Hepatocyte (in vitro differentiated cells): ENCODE measurements at regions not wholly inside any gene's neighbourhood (a gene's known extent, or its start where the extent isn't known, plus 50 kb on each side); places are given as distances from the start of the nearest gene placed in this dataset.

Experiments
- DNase-seq: peaks from one replicate; pipeline ENCODE4 v3.0.0-alpha.2; 2016; ENCODE audit warnings: low spot score
- H2AFZ ChIP-seq: fragments of 200-600 bp; sonication (generic); 2 replicates; pipeline ENCODE4 v1.6.0; 2016; ENCODE audit warnings: antibody characterized with exemption, mild to moderate bottlenecking
- H3K27ac ChIP-seq: fragments of 200-600 bp; sonication (generic); 2 replicates; pipeline ENCODE4 v1.5.1; 2016; ENCODE audit warnings: mild to moderate bottlenecking
- H3K27me3 ChIP-seq: fragments of 200-600 bp; sonication (generic); 2 replicates; pipeline ENCODE4 v1.6.1; 2016
- H3K36me3 ChIP-seq: fragments of 200-600 bp; sonication (generic); replicated peaks from 2 replicates; pipeline ENCODE4 v1.5.1; 2016; ENCODE audit warnings: low read depth; ENCODE audit not compliant: insufficient read depth
- H3K4me1 ChIP-seq: fragments of 200-600 bp; sonication (generic); 2 replicates; pipeline ENCODE4 v1.5.1; 2016; ENCODE audit warnings: mild to moderate bottlenecking, moderate library complexity; ENCODE audit not compliant: insufficient read depth
- H3K4me2 ChIP-seq: fragments of 200-600 bp; sonication (generic); 2 replicates; pipeline ENCODE4 v1.6.0; 2016
- H3K4me3 ChIP-seq: fragments of 200-600 bp; sonication (generic); 2 replicates; pipeline ENCODE4 v1.5.1; 2016; ENCODE audit warnings: mild to moderate bottlenecking
- H3K79me2 ChIP-seq: fragments of 200-600 bp; sonication (generic); 2 replicates; pipeline ENCODE4 v1.6.0; 2017; ENCODE audit warnings: mild to moderate bottlenecking
- H3K9me2 ChIP-seq: fragments of 200-600 bp; sonication (generic); replicated peaks from 2 replicates; pipeline ENCODE4 v1.6.0; 2017; ENCODE audit warnings: mild to moderate bottlenecking; ENCODE audit not compliant: insufficient read depth
- H3K9me3 ChIP-seq: fragments of 200-600 bp; sonication (generic); 2 replicates; pipeline ENCODE4 v1.5.1; 2016; ENCODE audit warnings: low read depth, mild to moderate bottlenecking
- H4K20me1 ChIP-seq: fragments of 200-600 bp; sonication (generic); 2 replicates; pipeline ENCODE4 v1.6.0; 2016; ENCODE audit warnings: mild to moderate bottlenecking; ENCODE audit not compliant: insufficient read depth, poor library complexity, severe bottlenecking
- EZH2 ChIP-seq: fragments of 200-600 bp; sonication (generic); IDR thresholded peaks from 2 replicates; pipeline ENCODE4 v1.6.1; 2016; ENCODE audit warnings: antibody characterized with exemption, mild to moderate bottlenecking, borderline replicate concordance
- EZH2phosphoT487 ChIP-seq: fragments of 200-600 bp; sonication (generic); IDR thresholded peaks from one replicate; pipeline ENCODE4 v1.6.1; 2018; ENCODE audit warnings: antibody characterized with exemption, mild to moderate bottlenecking, low read depth, moderate library complexity; ENCODE audit not compliant: unreplicated experiment, severe bottlenecking
- WGBS: methylation state at CpG from one replicate; pipeline ENCODE4 v1.1.6; 2016; ENCODE audit warnings: low lambda C conversion rate; ENCODE audit errors: missing lambda C conversion rate; 5-methylcytosine and 5-hydroxymethylcytosine counted together
- TF ChIP-seq, protein P1 (sequence below): fragments of 200-600 bp; sonication (generic); IDR thresholded peaks from 2 replicates; pipeline ENCODE4 v1.5.1; 2016; ENCODE audit warnings: antibody characterized with exemption, mild to moderate bottlenecking; ENCODE audit not compliant: poor library complexity

DNA sequence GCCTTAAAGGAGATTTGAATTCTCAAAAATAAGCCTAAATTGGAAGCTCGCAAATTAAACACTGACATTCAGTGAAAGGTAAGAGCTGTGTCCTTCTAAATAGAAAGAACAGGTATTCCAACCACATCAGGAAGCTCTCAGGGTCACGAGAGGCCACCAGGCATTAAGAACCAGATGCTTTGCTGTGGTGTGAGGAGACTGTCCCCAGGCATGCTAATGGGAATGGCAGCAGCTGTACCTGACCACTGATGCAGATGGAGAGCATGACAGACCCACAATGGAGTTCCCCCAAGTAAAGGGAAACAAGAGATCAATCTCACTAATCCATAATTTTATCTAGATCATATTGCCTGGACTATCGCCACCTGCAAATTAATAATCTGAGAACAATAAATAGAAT is 658.9 kb upstream of the NOX3 start:
- no peaks in the 10 kb centered on the region for H3K36me3 ChIP-seq
- H3K27me3 ChIP-seq, result no peaks in the 10 kb centered on the region
- no peak for TF ChIP-seq EZH2phosphoT487
- TF ChIP-seq EZH2, result no peak
- TF ChIP-seq, protein P1, sequence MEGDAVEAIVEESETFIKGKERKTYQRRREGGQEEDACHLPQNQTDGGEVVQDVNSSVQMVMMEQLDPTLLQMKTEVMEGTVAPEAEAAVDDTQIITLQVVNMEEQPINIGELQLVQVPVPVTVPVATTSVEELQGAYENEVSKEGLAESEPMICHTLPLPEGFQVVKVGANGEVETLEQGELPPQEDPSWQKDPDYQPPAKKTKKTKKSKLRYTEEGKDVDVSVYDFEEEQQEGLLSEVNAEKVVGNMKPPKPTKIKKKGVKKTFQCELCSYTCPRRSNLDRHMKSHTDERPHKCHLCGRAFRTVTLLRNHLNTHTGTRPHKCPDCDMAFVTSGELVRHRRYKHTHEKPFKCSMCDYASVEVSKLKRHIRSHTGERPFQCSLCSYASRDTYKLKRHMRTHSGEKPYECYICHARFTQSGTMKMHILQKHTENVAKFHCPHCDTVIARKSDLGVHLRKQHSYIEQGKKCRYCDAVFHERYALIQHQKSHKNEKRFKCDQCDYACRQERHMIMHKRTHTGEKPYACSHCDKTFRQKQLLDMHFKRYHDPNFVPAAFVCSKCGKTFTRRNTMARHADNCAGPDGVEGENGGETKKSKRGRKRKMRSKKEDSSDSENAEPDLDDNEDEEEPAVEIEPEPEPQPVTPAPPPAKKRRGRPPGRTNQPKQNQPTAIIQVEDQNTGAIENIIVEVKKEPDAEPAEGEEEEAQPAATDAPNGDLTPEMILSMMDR, result no peak
- no peaks in the 10 kb centered on the region for H3K4me1 ChIP-seq
- H2AFZ ChIP-seq, result no peak overlapping the region
- H3K79me2 ChIP-seq, result no peaks in the 10 kb centered on the region
- no peaks in the 10 kb centered on the region for H3K9me3 ChIP-seq
- DNase-seq, result no peak
- 71% methylated on average over 3 of the region's 3 CpGs for WGBS
- no peak overlapping the region for H3K27ac ChIP-seq
- H4K20me1 ChIP-seq, result no peaks in the 10 kb centered on the region
- H3K9me2 ChIP-seq, result no peaks in the 10 kb centered on the region
- H3K4me2 ChIP-seq, result no peak overlapping the region
- H3K4me3 ChIP-seq, result no peak overlapping the region

DNA sequence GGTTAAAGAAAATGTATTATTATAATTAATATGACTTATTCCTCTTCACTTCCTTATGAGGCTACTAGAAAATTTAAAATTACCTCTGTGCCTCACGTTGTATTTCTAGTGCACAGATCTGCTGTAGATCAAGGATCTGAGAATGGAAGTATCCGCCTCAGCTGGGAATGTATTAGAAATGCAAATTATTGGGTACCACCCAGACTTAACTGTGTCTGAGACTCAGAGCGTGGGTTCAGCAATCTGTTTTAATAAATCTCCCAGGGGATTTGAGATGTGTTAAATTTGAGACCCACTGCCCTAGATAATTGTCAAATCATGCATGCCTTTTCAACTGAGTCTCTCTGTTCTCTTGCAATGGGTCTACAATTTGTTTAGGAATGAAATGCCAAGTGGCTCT is 658.0 kb upstream of the NOX3 start:
- no peaks in the 10 kb centered on the region for H3K4me1 ChIP-seq
- 66% methylated on average over 3 of the region's 3 CpGs for WGBS
- H3K9me3 ChIP-seq, result no peaks in the 10 kb centered on the region
- no peaks in the 10 kb centered on the region for H3K9me2 ChIP-seq
- H3K4me2 ChIP-seq, result no peak overlapping the region
- H3K36me3 ChIP-seq, result no peaks in the 10 kb centered on the region
- H3K79me2 ChIP-seq, result no peaks in the 10 kb centered on the region
- no peak for DNase-seq
- no peak overlapping the region for H3K27ac ChIP-seq
- no peaks in the 10 kb centered on the region for H4K20me1 ChIP-seq
- H3K4me3 ChIP-seq, result no peak overlapping the region
- no peaks in the 10 kb centered on the region for H3K27me3 ChIP-seq
- TF ChIP-seq EZH2, result no peak
- TF ChIP-seq, protein P1, result no peak
- TF ChIP-seq EZH2phosphoT487, result no peak
- no peak overlapping the region for H2AFZ ChIP-seq

DNA sequence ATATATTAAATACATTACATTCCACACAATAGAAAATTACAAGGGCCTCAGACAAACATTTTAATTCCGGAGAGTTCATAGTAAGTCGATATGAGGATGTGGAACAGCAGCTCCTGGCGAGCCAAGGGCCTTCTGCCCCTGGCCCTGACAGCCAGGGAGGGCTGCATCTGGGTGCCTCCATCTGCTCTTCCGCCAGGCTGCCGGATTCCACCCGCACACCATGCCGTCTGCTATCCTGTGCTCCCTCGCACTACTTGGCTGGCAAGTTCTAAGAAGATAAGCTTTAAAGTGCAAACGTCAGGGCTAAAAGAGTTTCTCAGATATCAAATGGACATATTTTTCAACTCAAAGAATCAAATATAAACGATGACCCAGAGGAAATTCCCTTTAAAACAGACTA is 656.3 kb upstream of the NOX3 start:
- H3K79me2 ChIP-seq, result no peaks in the 10 kb centered on the region
- WGBS, result 78% methylated on average over 10 of the region's 10 CpGs
- TF ChIP-seq, protein P1, result no peak
- no peak for TF ChIP-seq EZH2phosphoT487
- no peak for TF ChIP-seq EZH2
- no peaks in the 10 kb centered on the region for H3K36me3 ChIP-seq
- H3K27ac ChIP-seq, result no peak overlapping the region
- H3K27me3 ChIP-seq, result no peaks in the 10 kb centered on the region
- no peaks in the 10 kb centered on the region for H3K9me2 ChIP-seq
- DNase-seq, result no peak
- no peaks in the 10 kb centered on the region for H3K9me3 ChIP-seq
- H4K20me1 ChIP-seq, result no peaks in the 10 kb centered on the region
- no peak overlapping the region for H3K4me3 ChIP-seq
- H3K4me1 ChIP-seq, result no peaks in the 10 kb centered on the region
- H2AFZ ChIP-seq, result no peak overlapping the region
- no peak overlapping the region for H3K4me2 ChIP-seq

DNA sequence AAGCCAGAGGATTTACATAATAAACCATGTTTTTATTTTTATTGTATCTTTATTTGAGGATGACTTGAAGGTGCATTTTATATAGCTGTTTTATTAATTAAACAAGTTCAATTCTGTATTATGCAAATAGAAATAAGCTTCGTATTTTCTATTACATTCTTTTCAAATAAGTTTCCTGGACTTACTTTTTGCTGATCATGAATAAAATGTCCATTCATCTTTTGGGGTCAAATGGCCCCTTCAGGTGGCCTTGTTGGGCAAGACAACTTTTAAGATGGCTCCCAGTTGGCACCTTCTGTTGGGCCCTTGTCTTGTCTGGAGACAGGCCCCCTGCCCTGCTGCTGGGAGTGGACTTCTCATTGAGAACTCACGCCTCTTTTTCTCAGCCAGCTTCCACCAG is 654.6 kb upstream of the NOX3 start:
- H3K9me2 ChIP-seq, result no peaks in the 10 kb centered on the region
- no peak overlapping the region for H3K27ac ChIP-seq
- no peak overlapping the region for H3K4me3 ChIP-seq
- no peaks in the 10 kb centered on the region for H3K4me1 ChIP-seq
- no peak overlapping the region for H3K4me2 ChIP-seq
- H3K36me3 ChIP-seq, result no peaks in the 10 kb centered on the region
- WGBS, result 89% methylated on average over 2 of the region's 2 CpGs
- DNase-seq, result no peak
- TF ChIP-seq, protein P1, result no peak
- no peak for TF ChIP-seq EZH2phosphoT487
- no peak for TF ChIP-seq EZH2
- no peaks in the 10 kb centered on the region for H3K9me3 ChIP-seq
- no peak overlapping the region for H2AFZ ChIP-seq
- no peaks in the 10 kb centered on the region for H4K20me1 ChIP-seq
- H3K27me3 ChIP-seq, result no peaks in the 10 kb centered on the region
- H3K79me2 ChIP-seq, result no peaks in the 10 kb centered on the region
